ENCODE measurements at regions not wholly inside any gene's neighbourhood (a gene's known extent, or its start where the extent isn't known, plus 50 kb on each side); places are given as distances from the start of the nearest gene placed in this dataset.

DNA sequence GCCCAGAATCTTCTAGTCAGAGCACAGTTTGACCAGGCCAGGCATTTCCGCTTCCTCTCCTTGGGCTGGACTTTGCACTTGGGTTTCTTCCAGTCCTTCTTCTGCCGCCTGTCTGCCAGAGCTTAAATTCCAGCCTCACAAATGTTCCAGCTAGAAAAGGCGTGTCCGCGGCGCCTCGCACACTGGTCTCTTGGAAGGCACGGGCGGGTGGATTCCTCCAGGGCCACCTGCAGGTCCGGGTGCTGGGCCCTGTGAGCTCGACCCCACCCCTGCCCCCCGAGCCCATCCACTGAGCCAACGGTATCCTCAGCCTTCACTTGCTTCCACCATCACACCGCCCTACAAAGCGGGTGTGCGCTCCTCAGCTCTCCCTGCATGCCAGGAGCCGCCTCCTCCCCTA is 2026.5 kb downstream of the TP53TG3F start:
- TF ChIP-seq, protein P1, sequence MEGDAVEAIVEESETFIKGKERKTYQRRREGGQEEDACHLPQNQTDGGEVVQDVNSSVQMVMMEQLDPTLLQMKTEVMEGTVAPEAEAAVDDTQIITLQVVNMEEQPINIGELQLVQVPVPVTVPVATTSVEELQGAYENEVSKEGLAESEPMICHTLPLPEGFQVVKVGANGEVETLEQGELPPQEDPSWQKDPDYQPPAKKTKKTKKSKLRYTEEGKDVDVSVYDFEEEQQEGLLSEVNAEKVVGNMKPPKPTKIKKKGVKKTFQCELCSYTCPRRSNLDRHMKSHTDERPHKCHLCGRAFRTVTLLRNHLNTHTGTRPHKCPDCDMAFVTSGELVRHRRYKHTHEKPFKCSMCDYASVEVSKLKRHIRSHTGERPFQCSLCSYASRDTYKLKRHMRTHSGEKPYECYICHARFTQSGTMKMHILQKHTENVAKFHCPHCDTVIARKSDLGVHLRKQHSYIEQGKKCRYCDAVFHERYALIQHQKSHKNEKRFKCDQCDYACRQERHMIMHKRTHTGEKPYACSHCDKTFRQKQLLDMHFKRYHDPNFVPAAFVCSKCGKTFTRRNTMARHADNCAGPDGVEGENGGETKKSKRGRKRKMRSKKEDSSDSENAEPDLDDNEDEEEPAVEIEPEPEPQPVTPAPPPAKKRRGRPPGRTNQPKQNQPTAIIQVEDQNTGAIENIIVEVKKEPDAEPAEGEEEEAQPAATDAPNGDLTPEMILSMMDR (tag by site-specific recombination; IDR thresholded peaks at IDR 0.05), result no peak
- TF ChIP-seq WT1 (tag by site-specific recombination; IDR thresholded peaks at IDR 0.05), result no peak
- TF ChIP-seq ZNF184 (tag by site-specific recombination; IDR thresholded peaks at IDR 0.05), result no peak
- TF ChIP-seq, protein P2, sequence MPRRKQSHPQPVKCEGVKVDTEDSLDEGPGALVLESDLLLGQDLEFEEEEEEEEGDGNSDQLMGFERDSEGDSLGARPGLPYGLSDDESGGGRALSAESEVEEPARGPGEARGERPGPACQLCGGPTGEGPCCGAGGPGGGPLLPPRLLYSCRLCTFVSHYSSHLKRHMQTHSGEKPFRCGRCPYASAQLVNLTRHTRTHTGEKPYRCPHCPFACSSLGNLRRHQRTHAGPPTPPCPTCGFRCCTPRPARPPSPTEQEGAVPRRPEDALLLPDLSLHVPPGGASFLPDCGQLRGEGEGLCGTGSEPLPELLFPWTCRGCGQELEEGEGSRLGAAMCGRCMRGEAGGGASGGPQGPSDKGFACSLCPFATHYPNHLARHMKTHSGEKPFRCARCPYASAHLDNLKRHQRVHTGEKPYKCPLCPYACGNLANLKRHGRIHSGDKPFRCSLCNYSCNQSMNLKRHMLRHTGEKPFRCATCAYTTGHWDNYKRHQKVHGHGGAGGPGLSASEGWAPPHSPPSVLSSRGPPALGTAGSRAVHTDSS (tag by site-specific recombination; IDR thresholded peaks at IDR 0.05), result no peak
- no peak for TF ChIP-seq ZBTB7A (tag by site-specific recombination; IDR thresholded peaks at IDR 0.05; ENCODE audit: low read depth)
- TF ChIP-seq ZNF354C (tag by site-specific recombination; IDR thresholded peaks at IDR 0.05; ENCODE audit: borderline replicate concordance, low read depth), result no peak
- TF ChIP-seq, protein P3, sequence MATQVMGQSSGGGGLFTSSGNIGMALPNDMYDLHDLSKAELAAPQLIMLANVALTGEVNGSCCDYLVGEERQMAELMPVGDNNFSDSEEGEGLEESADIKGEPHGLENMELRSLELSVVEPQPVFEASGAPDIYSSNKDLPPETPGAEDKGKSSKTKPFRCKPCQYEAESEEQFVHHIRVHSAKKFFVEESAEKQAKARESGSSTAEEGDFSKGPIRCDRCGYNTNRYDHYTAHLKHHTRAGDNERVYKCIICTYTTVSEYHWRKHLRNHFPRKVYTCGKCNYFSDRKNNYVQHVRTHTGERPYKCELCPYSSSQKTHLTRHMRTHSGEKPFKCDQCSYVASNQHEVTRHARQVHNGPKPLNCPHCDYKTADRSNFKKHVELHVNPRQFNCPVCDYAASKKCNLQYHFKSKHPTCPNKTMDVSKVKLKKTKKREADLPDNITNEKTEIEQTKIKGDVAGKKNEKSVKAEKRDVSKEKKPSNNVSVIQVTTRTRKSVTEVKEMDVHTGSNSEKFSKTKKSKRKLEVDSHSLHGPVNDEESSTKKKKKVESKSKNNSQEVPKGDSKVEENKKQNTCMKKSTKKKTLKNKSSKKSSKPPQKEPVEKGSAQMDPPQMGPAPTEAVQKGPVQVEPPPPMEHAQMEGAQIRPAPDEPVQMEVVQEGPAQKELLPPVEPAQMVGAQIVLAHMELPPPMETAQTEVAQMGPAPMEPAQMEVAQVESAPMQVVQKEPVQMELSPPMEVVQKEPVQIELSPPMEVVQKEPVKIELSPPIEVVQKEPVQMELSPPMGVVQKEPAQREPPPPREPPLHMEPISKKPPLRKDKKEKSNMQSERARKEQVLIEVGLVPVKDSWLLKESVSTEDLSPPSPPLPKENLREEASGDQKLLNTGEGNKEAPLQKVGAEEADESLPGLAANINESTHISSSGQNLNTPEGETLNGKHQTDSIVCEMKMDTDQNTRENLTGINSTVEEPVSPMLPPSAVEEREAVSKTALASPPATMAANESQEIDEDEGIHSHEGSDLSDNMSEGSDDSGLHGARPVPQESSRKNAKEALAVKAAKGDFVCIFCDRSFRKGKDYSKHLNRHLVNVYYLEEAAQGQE (tag by site-specific recombination; IDR thresholded peaks at IDR 0.05), result no peak
- TF ChIP-seq ZNF768 (tag by site-specific recombination; IDR thresholded peaks at IDR 0.05), result no peak
- TF ChIP-seq, protein P4, sequence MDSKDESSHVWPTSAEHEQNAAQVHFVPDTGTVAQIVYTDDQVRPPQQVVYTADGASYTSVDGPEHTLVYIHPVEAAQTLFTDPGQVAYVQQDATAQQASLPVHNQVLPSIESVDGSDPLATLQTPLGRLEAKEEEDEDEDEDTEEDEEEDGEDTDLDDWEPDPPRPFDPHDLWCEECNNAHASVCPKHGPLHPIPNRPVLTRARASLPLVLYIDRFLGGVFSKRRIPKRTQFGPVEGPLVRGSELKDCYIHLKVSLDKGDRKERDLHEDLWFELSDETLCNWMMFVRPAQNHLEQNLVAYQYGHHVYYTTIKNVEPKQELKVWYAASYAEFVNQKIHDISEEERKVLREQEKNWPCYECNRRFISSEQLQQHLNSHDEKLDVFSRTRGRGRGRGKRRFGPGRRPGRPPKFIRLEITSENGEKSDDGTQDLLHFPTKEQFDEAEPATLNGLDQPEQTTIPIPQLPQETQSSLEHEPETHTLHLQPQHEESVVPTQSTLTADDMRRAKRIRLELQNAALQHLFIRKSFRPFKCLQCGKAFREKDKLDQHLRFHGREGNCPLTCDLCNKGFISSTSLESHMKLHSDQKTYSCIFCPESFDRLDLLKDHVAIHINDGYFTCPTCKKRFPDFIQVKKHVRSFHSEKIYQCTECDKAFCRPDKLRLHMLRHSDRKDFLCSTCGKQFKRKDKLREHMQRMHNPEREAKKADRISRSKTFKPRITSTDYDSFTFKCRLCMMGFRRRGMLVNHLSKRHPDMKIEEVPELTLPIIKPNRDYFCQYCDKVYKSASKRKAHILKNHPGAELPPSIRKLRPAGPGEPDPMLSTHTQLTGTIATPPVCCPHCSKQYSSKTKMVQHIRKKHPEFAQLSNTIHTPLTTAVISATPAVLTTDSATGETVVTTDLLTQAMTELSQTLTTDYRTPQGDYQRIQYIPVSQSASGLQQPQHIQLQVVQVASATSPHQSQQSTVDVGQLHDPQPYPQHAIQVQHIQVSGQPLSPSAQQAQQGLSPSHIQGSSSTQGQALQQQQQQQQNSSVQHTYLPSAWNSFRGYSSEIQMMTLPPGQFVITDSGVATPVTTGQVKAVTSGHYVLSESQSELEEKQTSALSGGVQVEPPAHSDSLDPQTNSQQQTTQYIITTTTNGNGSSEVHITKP (tag by site-specific recombination; IDR thresholded peaks at IDR 0.05), result no peak
